ENCODE measurements at regions not wholly inside any gene's neighbourhood (a gene's known extent, or its start where the extent isn't known, plus 50 kb on each side); places are given as distances from the start of the nearest gene placed in this dataset.

DNA sequence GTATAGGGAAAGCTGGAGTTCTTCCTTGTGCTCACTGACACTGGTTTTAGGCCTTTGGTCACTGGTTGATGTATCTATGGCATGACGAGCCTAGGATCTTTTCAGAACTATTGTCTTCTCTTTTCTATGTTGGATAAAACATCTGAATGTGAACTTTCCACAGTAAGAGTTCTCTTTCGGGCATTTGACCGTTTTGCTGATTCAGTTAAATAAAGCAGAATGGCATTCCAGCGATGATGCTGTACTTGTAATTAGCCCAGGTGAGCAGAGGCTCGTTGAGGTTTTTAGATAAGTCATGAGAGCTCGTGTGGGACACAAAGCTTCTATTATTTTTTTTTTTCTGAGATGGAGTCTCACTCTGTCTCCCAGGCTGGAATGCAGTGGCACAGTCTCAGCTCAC lies 160.2 kb upstream of the DPP6 start:
- TF ChIP-seq, protein P1, sequence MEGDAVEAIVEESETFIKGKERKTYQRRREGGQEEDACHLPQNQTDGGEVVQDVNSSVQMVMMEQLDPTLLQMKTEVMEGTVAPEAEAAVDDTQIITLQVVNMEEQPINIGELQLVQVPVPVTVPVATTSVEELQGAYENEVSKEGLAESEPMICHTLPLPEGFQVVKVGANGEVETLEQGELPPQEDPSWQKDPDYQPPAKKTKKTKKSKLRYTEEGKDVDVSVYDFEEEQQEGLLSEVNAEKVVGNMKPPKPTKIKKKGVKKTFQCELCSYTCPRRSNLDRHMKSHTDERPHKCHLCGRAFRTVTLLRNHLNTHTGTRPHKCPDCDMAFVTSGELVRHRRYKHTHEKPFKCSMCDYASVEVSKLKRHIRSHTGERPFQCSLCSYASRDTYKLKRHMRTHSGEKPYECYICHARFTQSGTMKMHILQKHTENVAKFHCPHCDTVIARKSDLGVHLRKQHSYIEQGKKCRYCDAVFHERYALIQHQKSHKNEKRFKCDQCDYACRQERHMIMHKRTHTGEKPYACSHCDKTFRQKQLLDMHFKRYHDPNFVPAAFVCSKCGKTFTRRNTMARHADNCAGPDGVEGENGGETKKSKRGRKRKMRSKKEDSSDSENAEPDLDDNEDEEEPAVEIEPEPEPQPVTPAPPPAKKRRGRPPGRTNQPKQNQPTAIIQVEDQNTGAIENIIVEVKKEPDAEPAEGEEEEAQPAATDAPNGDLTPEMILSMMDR (IDR thresholded peaks at IDR 0.05): no peak
- TF ChIP-seq SMAD3 (CRISPR knock-in tag; IDR thresholded peaks at IDR 0.05; ENCODE audit: borderline replicate concordance) (no peak), RELA (CRISPR knock-in tag; IDR thresholded peaks at IDR 0.05; ENCODE audit: borderline replicate concordance) (no peak), NFE2L1 (CRISPR knock-in tag; IDR thresholded peaks at IDR 0.05) (no peak), CBFB (CRISPR knock-in tag; IDR thresholded peaks at IDR 0.05; ENCODE audit: low read depth) (no peak), ZNF423 (CRISPR knock-in tag; IDR thresholded peaks at IDR 0.05) (no peak), SP1 (CRISPR knock-in tag; conservative IDR thresholded peaks at IDR 0.05) (no peak), ZNF416 (CRISPR knock-in tag; IDR thresholded peaks at IDR 0.05) (no peak), ATF3 (CRISPR knock-in tag; conservative IDR thresholded peaks at IDR 0.05) (no peak), FOXP4 (CRISPR knock-in tag; IDR thresholded peaks at IDR 0.05) (no peak)
- TF ChIP-seq, protein P2, sequence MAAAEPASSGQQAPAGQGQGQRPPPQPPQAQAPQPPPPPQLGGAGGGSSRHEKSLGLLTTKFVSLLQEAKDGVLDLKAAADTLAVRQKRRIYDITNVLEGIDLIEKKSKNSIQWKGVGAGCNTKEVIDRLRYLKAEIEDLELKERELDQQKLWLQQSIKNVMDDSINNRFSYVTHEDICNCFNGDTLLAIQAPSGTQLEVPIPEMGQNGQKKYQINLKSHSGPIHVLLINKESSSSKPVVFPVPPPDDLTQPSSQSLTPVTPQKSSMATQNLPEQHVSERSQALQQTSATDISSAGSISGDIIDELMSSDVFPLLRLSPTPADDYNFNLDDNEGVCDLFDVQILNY (CRISPR knock-in tag; IDR thresholded peaks at IDR 0.05): no peak

Data from WTC11 (cell line).